ENCODE measurements at regions not wholly inside any gene's neighbourhood (a gene's known extent, or its start where the extent isn't known, plus 50 kb on each side); places are given as distances from the start of the nearest gene placed in this dataset.
A peak's percentile ranks its signal among the peaks of the same experiment; 100 is the strongest.

DNA sequence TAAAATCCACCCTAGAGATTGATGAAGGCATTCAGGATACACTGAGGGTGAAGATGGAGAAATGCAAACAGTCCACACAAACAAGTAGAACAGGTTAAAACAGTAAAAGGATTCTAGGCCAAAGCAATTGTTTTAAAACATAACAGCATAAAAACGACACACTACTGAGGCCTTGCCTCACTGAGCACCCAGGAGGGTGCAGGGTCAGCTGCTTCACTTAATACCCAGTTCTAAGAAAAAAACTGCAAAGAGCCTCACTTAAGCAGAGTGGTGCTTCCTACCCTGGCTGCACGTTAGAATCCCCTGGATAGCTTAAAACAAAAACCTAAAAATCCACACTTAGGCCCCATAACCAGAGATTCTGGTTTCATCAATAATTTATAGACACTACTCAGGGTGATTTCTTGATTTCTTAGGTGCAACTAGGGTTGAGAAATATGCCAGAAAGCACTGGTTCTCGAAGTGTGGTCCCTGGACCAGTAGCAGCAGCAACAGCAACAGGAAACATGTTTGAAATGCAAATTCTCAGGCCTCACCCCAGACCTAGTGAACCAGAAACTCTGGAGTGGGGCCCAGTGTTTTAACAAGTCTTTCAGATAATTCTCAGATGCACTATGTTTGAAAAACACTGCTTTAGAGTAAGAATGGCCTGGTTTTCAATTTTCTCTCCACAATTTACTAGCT, 279.1 kb downstream of the ZEB2 start:
- no peak for FAIRE-seq

DNA sequence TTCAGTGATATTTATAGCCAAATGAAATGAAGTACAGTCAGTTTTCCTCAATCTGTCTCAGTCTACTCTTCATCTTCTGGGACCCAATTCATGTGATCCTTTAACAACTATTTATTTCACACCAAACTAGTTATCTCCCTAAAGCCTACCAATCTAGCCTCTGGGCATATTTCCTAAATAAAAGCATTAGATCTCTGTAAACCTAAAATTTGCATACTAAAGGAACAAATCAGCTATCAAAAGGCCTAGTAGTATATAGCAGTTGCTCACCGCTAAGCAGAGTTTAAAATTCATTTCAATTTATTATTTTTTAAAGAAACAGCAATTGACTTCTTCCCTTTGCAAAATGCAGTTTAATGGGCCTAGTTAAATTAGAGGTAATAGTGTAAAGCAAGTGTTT, 280.2 kb downstream of the ZEB2 start:
- FAIRE-seq: no peak

DNA sequence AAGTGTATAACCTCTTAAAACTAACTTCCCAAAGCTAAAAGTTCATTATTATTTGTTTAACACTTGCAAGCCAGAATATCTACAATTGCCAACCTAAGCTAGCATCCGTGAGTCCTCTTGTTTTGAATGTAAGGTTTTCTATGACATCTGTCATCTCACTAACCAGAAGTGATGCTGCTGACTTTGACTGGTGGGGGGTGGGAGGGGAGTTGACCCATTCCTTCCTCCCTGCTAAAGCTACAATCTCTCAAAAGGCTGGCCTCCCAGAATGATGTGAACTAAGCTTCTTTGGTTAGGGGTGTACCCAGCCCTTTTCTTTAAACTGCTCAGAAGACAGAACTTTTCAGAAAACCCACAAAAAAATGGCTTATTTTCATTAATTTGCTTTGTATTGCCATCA, 280.6 kb downstream of the ZEB2 start:
- no peak for FAIRE-seq

DNA sequence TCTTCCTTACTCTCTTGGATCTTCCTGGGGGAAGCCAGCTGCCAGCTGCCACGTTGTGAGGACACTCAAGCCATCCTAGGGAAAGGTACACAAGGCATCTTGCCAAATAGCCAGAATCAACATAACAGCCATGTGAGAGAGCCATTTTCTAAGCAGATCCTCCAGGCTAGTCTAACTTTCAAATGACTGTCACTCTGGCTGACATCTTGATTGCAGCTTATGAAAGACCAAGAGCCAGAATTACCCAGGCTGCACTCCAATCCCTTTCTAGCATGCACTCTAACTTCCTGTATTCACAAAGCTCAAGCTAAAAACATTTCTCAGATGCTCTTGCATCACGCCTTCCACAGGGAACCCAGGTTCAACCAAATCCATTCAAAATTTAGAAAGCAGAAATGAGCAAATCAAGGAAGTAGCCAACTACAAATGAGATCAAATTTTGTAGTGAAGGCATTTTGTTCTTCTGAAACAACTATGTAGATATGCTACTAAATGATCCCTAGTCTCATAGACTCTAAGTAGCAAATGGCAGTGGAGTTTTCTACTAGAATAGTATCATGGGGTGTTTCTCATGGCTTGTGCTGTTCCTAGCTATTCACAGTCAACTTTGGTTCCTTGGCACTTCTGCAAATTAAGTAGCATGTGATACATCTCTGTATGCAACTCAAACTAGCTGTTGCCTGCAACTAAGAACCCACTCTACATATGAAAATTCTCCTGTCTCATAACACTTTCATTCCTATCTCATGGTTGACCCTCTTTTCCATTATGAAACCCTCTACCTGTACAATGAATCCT, 281.9 kb downstream of the ZEB2 start:
- FAIRE-seq: no peak

DNA sequence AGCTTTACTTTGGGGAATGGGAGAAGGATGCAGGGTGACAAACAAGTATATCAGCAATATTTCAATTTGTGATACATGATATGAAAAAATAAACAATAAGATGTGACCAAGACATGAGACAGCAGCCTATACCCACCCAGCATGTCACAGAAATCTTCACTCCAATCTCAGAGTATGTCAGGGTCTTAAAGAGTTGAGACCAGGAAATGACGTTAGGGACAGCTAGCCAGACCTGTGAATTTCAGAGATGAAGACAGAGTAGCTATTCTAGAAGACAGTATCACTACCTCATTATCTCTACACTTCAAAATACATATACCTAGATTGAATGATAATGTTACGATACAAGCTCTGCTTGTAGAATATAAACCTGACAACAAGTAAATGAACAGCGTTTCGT, 282.8 kb downstream of the ZEB2 start:
- no peak for FAIRE-seq

DNA sequence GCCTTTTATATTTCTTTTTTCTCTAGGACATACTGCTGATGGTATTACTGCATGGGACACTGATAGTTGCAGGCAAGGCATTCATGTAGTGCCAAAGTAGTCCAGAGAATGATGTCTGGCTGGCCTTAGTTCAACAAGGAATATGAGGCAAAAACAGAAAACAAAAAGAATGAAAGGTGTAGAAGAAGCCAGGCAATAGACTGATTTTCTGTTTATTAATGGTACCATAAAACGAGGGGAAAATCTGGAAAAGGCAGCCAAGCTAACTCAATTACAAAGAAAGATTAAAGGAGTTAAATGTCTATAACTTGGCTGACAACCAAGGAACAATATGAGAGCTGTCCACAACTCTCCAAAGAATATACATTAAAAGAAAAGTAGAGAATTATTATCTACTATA, 284.9 kb downstream of the ZEB2 start:
- no peak for FAIRE-seq

DNA sequence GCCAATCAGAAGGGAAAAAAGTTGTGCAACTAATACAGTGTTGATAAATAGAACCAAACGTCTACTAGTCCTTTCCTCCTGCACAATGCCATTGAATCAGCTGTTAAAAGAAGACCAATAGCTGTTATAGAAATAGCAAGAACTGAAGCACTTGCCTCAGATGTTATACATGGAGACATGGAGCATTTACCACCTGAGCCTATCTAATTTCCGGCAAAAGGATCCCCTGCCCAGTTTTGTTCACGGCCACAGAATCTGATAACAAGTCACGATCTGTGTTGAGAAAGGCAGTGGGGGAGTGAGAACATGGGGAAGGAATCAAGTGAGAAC, 285.4 kb downstream of the ZEB2 start:
- FAIRE-seq: no peak

DNA sequence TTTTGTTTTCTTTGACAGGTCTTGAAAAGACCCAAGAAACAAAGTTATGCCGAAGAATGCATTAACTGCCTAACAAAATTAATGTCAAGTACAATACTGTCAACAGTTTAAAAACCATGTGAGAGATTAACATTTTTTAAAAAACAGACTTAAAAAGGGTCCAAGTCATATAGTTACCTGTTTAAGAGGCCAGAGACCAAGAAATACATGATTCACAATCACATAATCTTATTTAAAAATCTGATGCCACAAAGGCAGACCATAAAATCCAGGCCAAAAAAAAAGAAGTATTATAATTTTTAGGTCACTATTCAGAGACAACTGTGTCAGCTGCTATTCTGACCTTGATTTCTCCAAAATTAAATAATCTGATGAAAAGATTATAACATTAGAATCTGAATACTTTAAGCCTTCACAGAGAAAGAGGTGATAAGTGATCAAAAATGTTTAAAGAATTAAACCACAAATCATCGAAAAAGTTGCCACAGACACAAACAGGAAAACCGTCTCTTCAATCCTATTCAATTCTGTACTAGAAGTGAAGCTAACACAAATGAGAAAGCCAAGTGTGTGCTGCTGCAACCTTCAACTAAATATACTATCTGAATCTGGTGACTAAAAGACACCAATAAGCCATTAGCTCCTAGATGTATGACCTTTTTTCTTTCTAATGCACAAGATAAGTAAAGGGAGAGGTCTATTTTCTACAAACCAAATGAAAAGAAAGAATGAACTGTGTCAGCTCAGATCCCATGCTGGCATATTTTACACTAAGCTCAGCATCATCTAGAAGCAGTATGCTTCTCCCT, 286.0 kb downstream of the ZEB2 start:
- FAIRE-seq: no peak

DNA sequence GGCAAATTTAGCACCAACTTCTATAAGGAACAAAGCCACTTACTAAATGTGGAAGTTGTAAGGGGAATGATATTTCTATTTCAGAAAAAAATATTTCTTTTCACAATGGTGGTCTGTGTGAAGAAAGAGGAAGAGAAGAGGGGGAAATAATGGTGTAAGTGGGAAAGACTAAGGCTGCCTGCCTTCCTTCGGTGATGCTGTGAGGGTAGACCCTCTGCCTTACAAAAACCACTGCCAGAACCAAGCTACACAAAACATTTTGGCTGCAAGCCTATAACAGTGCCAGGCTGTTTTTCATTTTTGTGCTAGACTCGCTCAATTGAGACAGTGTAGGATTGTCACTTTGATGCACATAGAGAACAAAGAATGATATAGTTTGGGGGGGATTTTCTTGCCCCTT, 286.6 kb downstream of the ZEB2 start:
- no peak for FAIRE-seq

DNA sequence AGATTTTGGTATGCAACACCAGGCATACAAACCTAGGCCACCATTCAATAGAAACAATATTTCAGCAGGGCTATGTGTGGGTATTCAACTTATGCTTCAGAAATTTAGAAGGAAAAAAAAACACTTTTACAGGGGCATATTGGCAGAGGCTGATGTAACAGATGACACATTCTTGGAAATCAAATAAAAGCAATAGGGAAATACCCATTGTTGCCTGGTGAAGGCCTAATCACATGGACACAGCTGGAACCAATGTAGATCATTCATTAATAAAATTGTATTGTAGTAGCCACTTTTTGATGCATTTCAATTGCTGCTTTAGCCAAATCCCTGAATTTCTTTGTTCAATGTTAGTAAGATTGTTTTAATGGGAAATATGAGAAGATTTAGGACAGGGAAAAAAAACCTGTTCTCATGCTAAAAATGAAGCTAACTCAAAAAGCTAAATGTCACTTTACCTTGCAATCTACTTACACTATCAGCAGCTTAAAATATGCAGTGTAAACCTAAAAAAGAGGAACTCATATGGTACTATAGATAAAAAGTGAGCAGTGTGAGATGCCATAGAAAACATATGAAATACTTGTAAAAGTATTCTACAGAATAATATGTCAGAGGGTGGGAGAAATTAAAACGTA, 289.4 kb downstream of the ZEB2 start:
- no peak for FAIRE-seq

DNA sequence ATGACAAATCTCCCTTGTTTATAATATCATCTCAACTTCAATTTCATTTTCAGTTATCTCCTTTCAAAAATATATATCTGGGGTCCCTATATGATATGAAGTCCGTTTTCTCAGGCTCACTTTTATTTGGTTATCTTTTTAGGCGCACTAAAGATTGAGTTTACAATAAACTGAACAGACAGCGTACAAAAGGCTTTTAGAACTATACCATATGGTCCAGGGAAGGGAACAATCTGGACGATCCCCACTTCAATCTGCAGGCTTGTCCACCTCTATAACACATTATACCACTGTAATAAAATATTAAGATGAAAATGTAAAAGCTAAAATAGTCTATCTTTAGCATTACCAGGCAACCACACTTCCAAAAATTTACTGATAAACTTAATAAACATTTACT, 289.9 kb downstream of the ZEB2 start:
- FAIRE-seq: no peak

DNA sequence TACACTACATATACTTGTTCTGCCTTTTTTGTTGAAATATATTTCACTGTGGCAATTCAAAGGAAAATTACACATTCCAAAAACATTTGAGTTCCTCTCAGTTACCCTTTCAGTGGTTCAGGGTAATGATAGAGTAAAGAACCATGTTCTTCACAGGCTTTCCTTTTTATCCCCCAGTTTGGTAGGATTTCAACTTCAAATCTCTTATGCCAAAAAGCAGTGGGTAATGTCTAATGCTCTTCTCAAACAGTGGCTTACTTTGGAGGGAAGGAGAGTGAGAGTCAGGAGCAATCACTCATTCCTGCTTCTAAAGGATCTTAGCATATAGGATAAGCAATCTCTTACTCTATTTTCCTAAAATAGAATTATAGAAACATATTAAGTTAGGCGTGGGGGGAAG, 290.6 kb downstream of the ZEB2 start:
- no peak for FAIRE-seq

DNA sequence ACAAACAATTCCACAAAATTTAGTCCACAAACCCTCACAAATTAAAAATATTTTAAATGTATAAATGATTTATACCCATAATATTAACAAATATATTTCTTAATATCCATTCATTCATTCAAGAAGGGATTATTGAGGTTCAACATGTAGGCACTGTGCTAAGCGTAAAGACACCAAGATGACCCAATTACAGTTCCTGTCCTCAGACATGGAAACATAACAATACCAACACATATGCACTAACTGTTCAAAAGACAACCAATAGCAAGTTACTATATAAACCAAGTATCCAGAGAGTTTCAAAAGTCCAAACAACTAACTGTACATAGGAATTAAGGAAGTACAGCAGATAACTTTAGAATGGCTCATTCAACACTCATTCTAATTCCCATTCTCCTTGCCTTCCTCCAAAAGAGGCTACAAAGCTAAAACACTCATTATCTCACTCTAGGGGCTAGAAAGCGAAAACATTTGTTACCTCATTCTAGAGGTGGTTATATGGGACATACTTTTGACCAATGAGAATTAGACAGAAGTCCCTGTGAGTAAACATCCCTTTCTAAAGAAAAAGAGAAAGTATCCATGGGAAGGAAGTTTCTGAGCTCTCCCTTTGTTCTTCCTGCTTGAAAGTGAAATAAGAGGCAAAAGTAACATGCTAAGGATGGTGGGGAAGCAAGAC, 292.4 kb downstream of the ZEB2 start:
- no peak for FAIRE-seq

DNA sequence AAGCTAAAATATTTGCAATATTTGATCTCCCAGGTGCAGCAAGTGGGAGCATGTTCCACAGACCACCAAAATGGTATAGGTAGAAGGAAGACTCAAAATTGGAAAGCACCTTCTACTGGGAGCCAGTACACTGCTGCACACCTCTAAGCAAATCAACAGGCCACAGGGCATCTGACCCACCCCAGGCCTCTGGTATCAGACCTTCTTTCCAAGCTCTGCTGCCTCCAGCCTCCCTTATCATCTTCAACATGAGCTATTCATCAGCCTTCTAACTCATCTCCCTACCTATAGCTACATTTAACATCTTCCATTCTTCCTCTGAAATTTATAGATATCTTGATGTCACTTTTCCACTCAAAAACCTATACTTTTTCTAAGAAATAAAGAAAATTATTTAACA, 294.8 kb downstream of the ZEB2 start:
- no peak for FAIRE-seq

DNA sequence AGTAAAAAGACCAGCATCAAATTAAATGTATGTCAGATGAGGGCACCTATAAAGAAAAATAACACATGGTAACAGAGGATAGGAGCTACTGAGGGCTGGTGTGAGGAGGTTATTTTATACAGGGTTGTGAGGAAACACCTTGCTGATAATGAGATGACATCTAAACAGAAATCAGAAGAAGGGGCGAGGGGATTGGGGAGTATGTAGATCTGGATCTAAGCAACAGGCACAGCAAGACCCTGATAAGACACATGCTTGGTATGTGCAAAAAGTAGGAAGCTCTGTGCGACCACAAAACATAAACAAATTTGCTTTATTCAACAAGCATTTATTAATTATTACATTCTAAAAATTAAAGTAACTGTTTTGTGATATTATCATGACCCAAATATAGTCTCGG, 295.4 kb downstream of the ZEB2 start:
- FAIRE-seq: no peak

DNA sequence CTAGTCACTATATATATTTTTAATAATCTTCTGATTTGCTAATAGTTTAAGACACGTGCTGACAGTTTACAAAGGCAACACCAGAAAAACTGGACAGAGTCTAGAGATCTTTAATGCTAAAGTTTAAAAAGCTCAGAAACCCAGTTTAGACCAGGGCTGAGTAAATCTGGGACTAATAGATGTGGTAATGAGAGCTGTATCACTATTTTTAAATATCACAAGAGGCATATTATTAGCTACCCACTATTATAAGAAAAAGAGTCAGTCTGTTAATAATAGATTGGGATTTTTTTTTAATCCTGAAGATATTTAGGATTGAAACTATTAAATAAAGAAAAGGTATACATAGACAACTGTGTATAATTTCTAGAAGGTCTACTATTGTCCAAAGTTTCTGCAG, 299.9 kb downstream of the ZEB2 start:
- FAIRE-seq: no peak

DNA sequence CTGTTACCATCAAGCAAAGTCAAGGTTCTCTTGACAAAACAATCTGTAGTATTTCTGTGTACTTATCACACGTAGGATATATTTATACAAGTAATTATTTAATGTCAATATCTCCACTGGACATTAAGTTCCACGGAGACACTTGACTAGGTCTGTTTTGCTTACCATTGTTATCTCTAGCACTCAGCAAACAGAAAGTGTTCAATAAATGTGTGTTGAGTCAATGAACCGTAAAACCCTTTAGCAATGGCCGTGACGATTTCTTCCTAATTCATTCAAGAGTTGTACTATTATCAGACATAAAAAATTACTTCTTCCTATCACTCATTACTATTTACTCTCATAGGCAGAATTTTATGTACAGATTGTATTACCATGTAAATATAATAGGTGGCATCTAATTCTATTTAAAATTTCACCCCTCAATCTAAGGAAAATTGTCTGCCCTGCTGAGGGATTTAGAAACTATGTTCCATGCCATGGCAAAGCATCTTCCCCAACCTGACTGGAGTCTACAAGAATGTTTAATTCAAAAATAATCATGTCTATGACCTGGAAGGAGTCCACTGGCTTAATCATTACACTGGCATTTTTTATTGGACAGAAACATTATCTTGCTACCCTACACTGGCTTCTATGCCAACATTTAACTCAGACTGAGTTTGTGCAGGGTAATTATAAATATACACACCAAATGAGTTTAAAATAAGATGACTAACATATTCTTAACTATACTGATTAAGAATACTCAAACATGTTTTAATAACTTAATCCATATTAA, 301.9 kb downstream of the ZEB2 start:
- no peak for FAIRE-seq

DNA sequence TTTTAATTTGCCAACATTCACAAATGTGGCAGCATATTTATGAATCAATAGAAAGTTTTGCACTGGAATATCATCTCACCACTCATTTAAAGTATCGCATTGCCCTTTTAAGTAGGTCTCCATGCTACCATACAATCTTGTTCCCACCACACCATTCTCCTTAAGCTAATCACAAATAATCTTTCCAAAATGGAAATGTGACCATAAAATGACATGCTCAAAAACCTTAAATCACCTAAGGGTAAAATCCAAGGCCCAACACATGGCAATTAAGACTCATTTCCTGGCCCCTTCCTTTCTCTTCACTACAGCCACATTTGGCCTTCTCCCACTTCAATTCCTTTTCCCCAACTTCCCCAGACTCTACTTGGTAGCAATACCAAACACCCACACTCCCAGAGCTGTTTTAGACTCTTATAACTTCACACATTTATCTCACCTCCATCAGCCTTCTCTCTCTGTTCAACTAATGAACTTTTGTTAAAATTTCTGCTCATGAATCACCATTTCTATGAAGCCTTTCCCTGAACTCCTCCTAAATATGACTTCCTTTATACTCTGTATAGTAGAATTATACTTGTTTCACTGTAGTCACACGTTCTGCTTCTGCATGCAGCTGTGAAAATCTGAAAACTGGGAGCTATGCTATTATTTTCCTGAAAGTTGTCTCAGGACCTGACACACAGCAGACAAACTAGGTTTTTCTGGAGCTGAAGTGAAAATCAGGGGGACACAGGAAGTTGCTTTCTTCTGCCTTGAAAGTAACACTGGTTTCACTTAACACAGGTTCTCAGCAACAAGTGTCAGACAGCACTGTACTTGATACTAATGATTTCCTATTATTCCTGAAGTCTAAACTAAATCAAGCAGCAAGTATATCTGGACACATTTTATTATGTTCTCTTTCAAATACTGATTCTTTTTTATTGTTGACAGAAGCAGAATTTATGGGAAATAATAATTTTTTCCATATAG, 303.9 kb downstream of the ZEB2 start:
- FAIRE-seq: no peak

DNA sequence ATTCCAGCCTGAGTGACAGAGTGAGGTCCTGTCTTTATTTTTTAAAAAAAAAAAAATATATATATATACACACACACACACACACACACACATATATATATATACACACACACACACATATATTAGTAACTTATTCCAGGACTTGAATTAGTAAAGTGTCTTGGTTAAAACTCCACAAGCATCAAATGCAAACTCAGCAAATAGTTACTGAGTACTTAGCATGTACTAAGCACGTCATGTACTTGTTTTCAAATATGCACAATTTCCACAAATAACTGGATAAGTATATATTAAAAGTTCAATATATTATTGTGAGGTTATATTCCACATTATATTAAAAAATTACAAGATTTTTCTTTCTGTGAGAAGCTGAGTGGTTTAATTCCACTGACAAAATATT, 304.7 kb downstream of the ZEB2 start:
- FAIRE-seq: peak; percentile 3

DNA sequence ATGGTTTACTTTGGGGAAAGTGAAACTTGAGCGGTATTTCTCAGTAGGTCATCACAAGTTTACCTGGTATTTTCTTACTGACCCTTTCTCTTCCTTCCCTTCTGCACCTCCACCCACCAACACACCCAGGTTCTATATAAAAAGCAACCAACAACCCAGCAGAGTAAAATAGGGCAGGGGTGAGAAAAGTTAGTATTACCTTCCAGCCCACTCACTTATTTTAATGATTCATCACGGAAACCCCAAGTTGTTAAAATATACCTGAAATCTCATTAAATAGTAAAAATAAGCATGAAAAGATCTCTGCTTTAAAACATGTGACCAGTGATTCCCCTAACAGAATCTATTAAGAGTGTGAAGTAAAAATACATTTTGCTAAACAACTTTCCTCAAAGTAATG, 306.1 kb downstream of the ZEB2 start:
- FAIRE-seq: no peak

DNA sequence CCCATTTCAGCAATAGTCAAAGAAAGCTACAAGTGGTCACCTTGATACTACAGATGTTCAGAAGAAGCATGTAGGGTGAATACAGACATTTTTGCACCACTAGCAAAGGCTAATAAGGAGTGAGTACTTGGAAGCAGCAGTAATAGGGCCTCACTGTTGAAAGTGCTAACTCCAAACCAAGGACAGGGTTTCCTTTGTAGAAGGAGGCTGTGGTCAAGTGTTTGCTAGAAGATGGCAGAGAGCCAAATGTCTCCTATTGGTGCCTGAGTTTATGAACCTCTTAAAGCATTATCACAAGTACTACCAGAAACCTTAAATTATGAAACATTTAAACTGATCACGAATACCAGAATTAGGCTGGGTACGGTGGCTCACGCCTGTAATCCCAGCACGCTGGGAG, 308.1 kb downstream of the ZEB2 start:
- FAIRE-seq: no peak

Measured in TTC549 (cell line).